Activated T-cell treated with anti-CD3 and anti-CD28 coated beads, Interleukin-2, amount 50 U/mL, for 4 hours (primary cell): ENCODE measurements at regions not wholly inside any gene's neighbourhood (a gene's known extent, or its start where the extent isn't known, plus 50 kb on each side); places are given as distances from the start of the nearest gene placed in this dataset.
"Not testable (repeated sequence)": the region's sequence is repeated elsewhere in the genome, so short reads cannot be mapped to it uniquely, and the experiment has no call there.

Experiments
- ATAC-seq, 2 donors: fragments of 200-7000 bp; cut with Tn5 transposase; one replicate each; pipeline ENCODE4 v1.10.0; 2021
- DNase-seq: peaks from one replicate; pipeline ENCODE4 v3.0.0-alpha.2; 2020
- H3K27me3 Mint-ChIP-seq: one replicate; pipeline ENCODE4 v1.8.0; 2021; ENCODE audit warnings: low read depth, mixed read lengths
- H3K36me3 Mint-ChIP-seq: one replicate; pipeline ENCODE4 v1.8.0; 2022; ENCODE audit warnings: mixed read lengths; ENCODE audit not compliant: insufficient read depth
- H3K4me1 Mint-ChIP-seq: one replicate; pipeline ENCODE4 v1.8.0; 2021; ENCODE audit warnings: low read depth, mixed read lengths
- H3K4me3 Mint-ChIP-seq: one replicate; pipeline ENCODE4 v1.8.0; 2021; ENCODE audit warnings: mild to moderate bottlenecking, moderate library complexity, mixed read lengths
- H3K9me3 Mint-ChIP-seq: one replicate; pipeline ENCODE4 v1.8.0; 2021; ENCODE audit warnings: mixed read lengths

DNA sequence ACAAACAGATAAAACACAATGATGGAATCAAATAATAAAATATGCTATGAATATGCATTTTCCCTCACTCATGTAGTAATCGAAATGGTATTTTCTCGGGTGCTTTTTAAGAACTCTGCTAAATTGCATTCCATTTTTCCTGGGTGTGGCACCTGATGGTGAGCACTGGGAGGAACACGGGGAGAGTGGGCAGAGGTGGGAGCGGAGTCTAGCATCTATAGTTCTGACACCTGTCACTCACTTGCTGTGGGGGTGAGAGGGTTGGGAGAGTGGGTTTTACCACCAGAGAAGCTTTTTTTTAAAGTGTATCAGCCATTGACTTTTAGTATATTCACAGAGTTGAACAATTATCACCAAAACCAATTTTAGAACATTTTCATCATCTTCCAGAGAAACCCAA, 73.4 kb upstream of the PGBD5 start:
- no peak for DNase-seq
- Mint-ChIP-seq H3K4me3 (no peak overlapping the region), H3K27me3 (peaks cover 15% of the 10 kb centered on the region), H3K9me3 (no peaks in the 10 kb centered on the region), H3K36me3 (no peaks in the 10 kb centered on the region), H3K4me1 (peaks cover 3% of the 10 kb centered on the region)
- ATAC-seq: no peak

- Mint-ChIP-seq H3K4me1 (peaks cover 3% of the 10 kb centered on the region), H3K36me3 (no peaks in the 10 kb centered on the region), H3K9me3 (no peaks in the 10 kb centered on the region), H3K27me3 (peaks cover 18% of the 10 kb centered on the region), H3K4me3 (no peak overlapping the region)
- DNase-seq (no peak), ATAC-seq (no peak)
These were observed 72.6 kb upstream of the PGBD5 start for GRCh38 chr1:230498704-230499103.

DNA sequence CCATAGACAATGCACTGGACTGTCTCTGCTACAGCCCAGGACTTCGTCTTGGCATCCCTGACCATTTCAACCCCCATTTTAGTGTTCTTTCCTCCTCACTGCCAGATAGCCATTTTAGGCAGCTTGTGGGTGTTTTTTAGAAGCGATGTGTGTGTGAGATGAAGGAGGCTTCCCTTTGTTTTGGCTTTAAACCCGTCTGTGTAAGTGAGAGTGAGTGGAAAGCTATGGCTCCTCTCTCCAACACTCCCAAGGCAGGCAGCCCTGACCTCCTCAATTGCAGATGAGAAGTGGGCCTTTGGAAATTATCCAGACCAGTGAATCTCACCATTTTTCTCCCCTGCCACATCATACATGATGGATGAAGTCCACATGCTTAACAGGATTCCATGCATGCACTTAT, 70.3 kb upstream of the PGBD5 start:
- H3K4me3 Mint-ChIP-seq: no peak overlapping the region

GRCh38 chr1:230495891-230496385, 69.8 kb upstream of the PGBD5 start:
- Mint-ChIP-seq H3K4me3 (no peak overlapping the region), H3K9me3 (no peaks in the 10 kb centered on the region), H3K27me3 (peaks cover 22% of the 10 kb centered on the region), H3K4me1 (peaks cover 3% of the 10 kb centered on the region), H3K36me3 (no peaks in the 10 kb centered on the region)
- no peak for DNase-seq
- peak in 1 of 2 donors; percentile 10 for ATAC-seq

More for the DNA sequence above, 70.3 kb upstream of the PGBD5 start:
- Mint-ChIP-seq H3K36me3 (no peaks in the 10 kb centered on the region), H3K9me3 (no peaks in the 10 kb centered on the region), H3K27me3 (peaks cover 22% of the 10 kb centered on the region), H3K4me1 (peaks cover 3% of the 10 kb centered on the region)
- DNase-seq: no peak
- no peak for ATAC-seq

GRCh38 chr1:230495076-230495475, 68.9 kb upstream of the PGBD5 start:
- ATAC-seq (no peak), DNase-seq (no peak)
- Mint-ChIP-seq H3K4me1 (peaks cover 3% of the 10 kb centered on the region), H3K4me3 (no peak overlapping the region), H3K9me3 (no peaks in the 10 kb centered on the region), H3K27me3 (peaks cover 20% of the 10 kb centered on the region), H3K36me3 (no peaks in the 10 kb centered on the region)

DNA sequence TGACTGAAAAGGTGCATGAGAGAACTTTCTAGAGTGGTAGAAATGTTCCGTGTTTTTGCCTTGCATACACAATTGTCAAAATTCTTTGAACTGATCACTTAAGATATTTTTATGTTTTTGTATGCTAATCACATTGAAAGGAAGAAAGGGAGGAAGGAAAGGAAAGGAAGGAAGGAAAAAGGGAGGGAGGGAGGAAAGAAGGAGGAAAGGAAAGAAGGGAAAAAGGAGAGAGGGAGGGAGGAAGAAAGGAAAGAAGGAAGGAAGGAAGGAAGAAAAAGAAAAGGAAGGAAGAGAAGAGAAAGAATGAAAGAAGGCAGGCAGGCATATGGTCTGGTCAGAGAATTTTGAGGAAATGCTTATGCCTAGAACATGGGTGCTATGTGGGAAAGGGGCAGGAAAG, 68.4 kb upstream of the PGBD5 start:
- H3K36me3 Mint-ChIP-seq: no peaks in the 10 kb centered on the region
- no peak for ATAC-seq
- no peak overlapping the region for H3K4me3 Mint-ChIP-seq
- peaks cover 19% of the 10 kb centered on the region for H3K27me3 Mint-ChIP-seq
- H3K9me3 Mint-ChIP-seq: no peaks in the 10 kb centered on the region
- DNase-seq: no peak
- peaks cover 3% of the 10 kb centered on the region for H3K4me1 Mint-ChIP-seq

DNA sequence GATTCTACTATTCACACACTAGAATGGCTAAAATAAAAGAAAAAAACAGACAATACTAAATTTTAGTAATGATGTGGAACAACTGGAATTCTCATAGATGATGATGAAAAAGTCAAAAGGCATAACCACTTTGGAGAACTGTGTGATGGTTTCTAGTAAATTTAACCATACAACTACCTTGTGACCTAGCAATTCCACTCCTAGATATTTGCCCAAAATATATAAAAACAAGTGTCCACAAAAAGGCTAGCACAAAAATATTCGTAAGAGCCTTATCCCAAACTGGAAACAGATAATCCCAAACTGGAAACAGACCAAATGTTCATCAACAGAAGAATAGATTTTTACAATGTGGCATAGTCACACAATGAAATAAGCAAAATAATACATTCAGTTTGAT, 67.9 kb upstream of the PGBD5 start:
- no peak for ATAC-seq
- no peaks in the 10 kb centered on the region for H3K9me3 Mint-ChIP-seq
- H3K27me3 Mint-ChIP-seq: peaks cover 19% of the 10 kb centered on the region
- DNase-seq: no peak
- peaks cover 3% of the 10 kb centered on the region for H3K4me1 Mint-ChIP-seq
- no peak overlapping the region for H3K4me3 Mint-ChIP-seq
- H3K36me3 Mint-ChIP-seq: no peaks in the 10 kb centered on the region

DNA sequence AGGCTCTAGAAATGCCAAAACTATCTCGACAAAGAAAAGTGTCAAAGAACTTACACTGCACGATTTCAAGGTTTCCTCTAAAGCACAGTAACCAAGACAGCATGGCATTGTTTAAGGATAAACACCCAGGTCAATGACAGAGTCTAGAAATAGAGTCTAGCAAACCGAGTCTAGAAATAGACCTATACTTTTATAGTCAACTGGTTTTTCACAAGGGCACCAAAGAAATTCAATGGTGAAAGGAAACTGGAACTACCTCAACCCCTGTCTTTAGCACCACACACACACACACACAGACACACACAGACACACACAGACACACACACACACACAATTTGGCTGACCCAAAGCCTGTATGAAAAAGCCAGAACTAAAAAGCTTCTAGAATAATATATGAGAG, 67.1 kb upstream of the PGBD5 start:
- DNase-seq (no peak), ATAC-seq (no peak)
- H3K27me3 Mint-ChIP-seq: peaks cover 19% of the 10 kb centered on the region
- no peaks in the 10 kb centered on the region for H3K9me3 Mint-ChIP-seq
- H3K4me3 Mint-ChIP-seq: no peak overlapping the region
- peaks cover 3% of the 10 kb centered on the region for H3K4me1 Mint-ChIP-seq
- H3K36me3 Mint-ChIP-seq: no peaks in the 10 kb centered on the region

GRCh38 chr1:230490436-230490835, 64.3 kb upstream of the PGBD5 start:
- ATAC-seq: no peak
- Mint-ChIP-seq H3K9me3 (no peaks in the 10 kb centered on the region), H3K36me3 (no peaks in the 10 kb centered on the region), H3K4me3 (no peak overlapping the region), H3K4me1 (no peaks in the 10 kb centered on the region), H3K27me3 (peaks cover 18% of the 10 kb centered on the region)
- no peak for DNase-seq

GRCh38 chr1:230487773-230488428, 61.8 kb upstream of the PGBD5 start:
- DNase-seq: no peak
- H3K4me3 Mint-ChIP-seq: no peak overlapping the region
- H3K27me3 Mint-ChIP-seq: peaks cover 14% of the 10 kb centered on the region
- H3K36me3 Mint-ChIP-seq: no peaks in the 10 kb centered on the region
- H3K4me1 Mint-ChIP-seq: no peaks in the 10 kb centered on the region
- ATAC-seq: no peak
- H3K9me3 Mint-ChIP-seq: no peaks in the 10 kb centered on the region

- Mint-ChIP-seq H3K36me3 (no peaks in the 10 kb centered on the region), H3K9me3 (peaks cover 8% of the 10 kb centered on the region), H3K4me1 (no peaks in the 10 kb centered on the region), H3K4me3 (no peak overlapping the region), H3K27me3 (peaks cover 38% of the 10 kb centered on the region)
- DNase-seq (no peak), ATAC-seq (no peak)
These were observed 50.5 kb upstream of the PGBD5 start for GRCh38 chr1:230476622-230477003.

GRCh38 chr1:230475856-230476621, 49.9 kb upstream of the PGBD5 start:
- ATAC-seq, DNase-seq, H3K4me1 Mint-ChIP-seq, H3K36me3 Mint-ChIP-seq, H3K9me3 Mint-ChIP-seq, H3K4me3 Mint-ChIP-seq: not testable (repeated sequence)
- H3K27me3 Mint-ChIP-seq: peaks cover 32% of the 10 kb centered on the region
